ENCODE measurements at regions not wholly inside any gene's neighbourhood (a gene's known extent, or its start where the extent isn't known, plus 50 kb on each side); places are given as distances from the start of the nearest gene placed in this dataset.
"Not testable (repeated sequence)": the region's sequence is repeated elsewhere in the genome, so short reads cannot be mapped to it uniquely, and the experiment has no call there.

GRCh38 chr1:60818969-60819701 lies 263.2 kb upstream of the NFIA start:
- Histone ChIP-seq H3K9me3 (ENCODE audit: control insufficient read depth, insufficient read depth, low read length) (no peaks in the 10 kb centered on the region), H3K36me3 (ENCODE audit: control insufficient read depth, insufficient read depth, low read length) (no peaks in the 10 kb centered on the region), H3K9ac (ENCODE audit: low read depth, low read length) (no peak overlapping the region), H3K4me3 (ENCODE audit: low read depth, low read length) (no peak overlapping the region), H3K27me3 (ENCODE audit: control insufficient read depth, insufficient read depth, low read length) (no peaks in the 10 kb centered on the region), H3K4me1 (ENCODE audit: control insufficient read depth, insufficient read depth, low read length) (no peaks in the 10 kb centered on the region)

GRCh38 chr1:60813071-60813470 lies 269.3 kb upstream of the NFIA start:
- Histone ChIP-seq H3K36me3 (ENCODE audit: control insufficient read depth, insufficient read depth, low read length) (no peaks in the 10 kb centered on the region), H3K4me1 (ENCODE audit: control insufficient read depth, insufficient read depth, low read length) (no peaks in the 10 kb centered on the region), H3K9ac (ENCODE audit: low read depth, low read length) (no peak overlapping the region), H3K4me3 (ENCODE audit: low read depth, low read length) (no peak overlapping the region), H3K27me3 (ENCODE audit: control insufficient read depth, insufficient read depth, low read length) (no peaks in the 10 kb centered on the region), H3K9me3 (ENCODE audit: control insufficient read depth, insufficient read depth, low read length) (no peaks in the 10 kb centered on the region)

GRCh38 chr1:60809204-60809980 lies 273.0 kb upstream of the NFIA start:
- Histone ChIP-seq H3K4me1 (ENCODE audit: control insufficient read depth, insufficient read depth, low read length) (no peaks in the 10 kb centered on the region), H3K36me3 (ENCODE audit: control insufficient read depth, insufficient read depth, low read length) (no peaks in the 10 kb centered on the region)

GRCh38 chr1:60808676-60809075 lies 273.7 kb upstream of the NFIA start:
- Histone ChIP-seq H3K9me3 (ENCODE audit: control insufficient read depth, insufficient read depth, low read length) (no peaks in the 10 kb centered on the region), H3K27me3 (ENCODE audit: control insufficient read depth, insufficient read depth, low read length) (no peaks in the 10 kb centered on the region), H3K9ac (ENCODE audit: low read depth, low read length) (no peak overlapping the region), H3K4me1 (ENCODE audit: control insufficient read depth, insufficient read depth, low read length) (no peaks in the 10 kb centered on the region), H3K36me3 (ENCODE audit: control insufficient read depth, insufficient read depth, low read length) (no peaks in the 10 kb centered on the region), H3K4me3 (ENCODE audit: low read depth, low read length) (no peak overlapping the region)

More at GRCh38 chr1:60809204-60809980, 273.0 kb upstream of the NFIA start:
- H3K4me3 ChIP-seq (ENCODE audit: low read depth, low read length) = no peak overlapping the region
- H3K9me3 ChIP-seq (ENCODE audit: control insufficient read depth, insufficient read depth, low read length) = no peaks in the 10 kb centered on the region
- H3K27me3 ChIP-seq (ENCODE audit: control insufficient read depth, insufficient read depth, low read length) = no peaks in the 10 kb centered on the region
- no peak overlapping the region for H3K9ac ChIP-seq (ENCODE audit: low read depth, low read length)

- no peak overlapping the region for H3K4me3 ChIP-seq (ENCODE audit: low read depth, low read length)
- H3K4me1 ChIP-seq (ENCODE audit: control insufficient read depth, insufficient read depth, low read length) = no peaks in the 10 kb centered on the region
- no peaks in the 10 kb centered on the region for H3K27me3 ChIP-seq (ENCODE audit: control insufficient read depth, insufficient read depth, low read length)
- H3K9ac ChIP-seq (ENCODE audit: low read depth, low read length) = no peak overlapping the region
- H3K36me3 ChIP-seq (ENCODE audit: control insufficient read depth, insufficient read depth, low read length) = no peaks in the 10 kb centered on the region
- no peaks in the 10 kb centered on the region for H3K9me3 ChIP-seq (ENCODE audit: control insufficient read depth, insufficient read depth, low read length)
Observed at GRCh38 chr1:60802884-60803283, 279.5 kb upstream of the NFIA start.

- no peak overlapping the region for H3K4me3 ChIP-seq (ENCODE audit: low read depth, low read length)
- no peaks in the 10 kb centered on the region for H3K4me1 ChIP-seq (ENCODE audit: control insufficient read depth, insufficient read depth, low read length)
- H3K36me3 ChIP-seq (ENCODE audit: control insufficient read depth, insufficient read depth, low read length) = no peaks in the 10 kb centered on the region
- no peaks in the 10 kb centered on the region for H3K27me3 ChIP-seq (ENCODE audit: control insufficient read depth, insufficient read depth, low read length)
- H3K9me3 ChIP-seq (ENCODE audit: control insufficient read depth, insufficient read depth, low read length) = no peaks in the 10 kb centered on the region
- no peak overlapping the region for H3K9ac ChIP-seq (ENCODE audit: low read depth, low read length)
Observed at GRCh38 chr1:60797351-60797750, 285.0 kb upstream of the NFIA start.

- H3K9ac ChIP-seq (ENCODE audit: low read depth, low read length) = no peak overlapping the region
- H3K4me3 ChIP-seq (ENCODE audit: low read depth, low read length) = no peak overlapping the region
- H3K9me3 ChIP-seq (ENCODE audit: control insufficient read depth, insufficient read depth, low read length) = no peaks in the 10 kb centered on the region
- H3K27me3 ChIP-seq (ENCODE audit: control insufficient read depth, insufficient read depth, low read length) = no peaks in the 10 kb centered on the region
- H3K4me1 ChIP-seq (ENCODE audit: control insufficient read depth, insufficient read depth, low read length) = no peaks in the 10 kb centered on the region
- no peaks in the 10 kb centered on the region for H3K36me3 ChIP-seq (ENCODE audit: control insufficient read depth, insufficient read depth, low read length)
Observed at GRCh38 chr1:60791226-60791625, 291.1 kb upstream of the NFIA start.

- H3K9ac ChIP-seq (ENCODE audit: low read depth, low read length); H3K4me1 ChIP-seq (ENCODE audit: control insufficient read depth, insufficient read depth, low read length); H3K9me3 ChIP-seq (ENCODE audit: control insufficient read depth, insufficient read depth, low read length); H3K27me3 ChIP-seq (ENCODE audit: control insufficient read depth, insufficient read depth, low read length); H3K36me3 ChIP-seq (ENCODE audit: control insufficient read depth, insufficient read depth, low read length); H3K4me3 ChIP-seq (ENCODE audit: low read depth, low read length): not testable (repeated sequence)
Observed at GRCh38 chr1:60773099-60773498, 309.3 kb upstream of the NFIA start.

GRCh38 chr1:60769082-60769481 lies 313.3 kb upstream of the NFIA start:
- no peaks in the 10 kb centered on the region for H3K9me3 ChIP-seq (ENCODE audit: control insufficient read depth, insufficient read depth, low read length)
- H3K4me1 ChIP-seq (ENCODE audit: control insufficient read depth, insufficient read depth, low read length) = no peaks in the 10 kb centered on the region
- H3K9ac ChIP-seq (ENCODE audit: low read depth, low read length) = no peak overlapping the region
- H3K4me3 ChIP-seq (ENCODE audit: low read depth, low read length) = no peak overlapping the region
- H3K27me3 ChIP-seq (ENCODE audit: control insufficient read depth, insufficient read depth, low read length) = no peaks in the 10 kb centered on the region
- no peaks in the 10 kb centered on the region for H3K36me3 ChIP-seq (ENCODE audit: control insufficient read depth, insufficient read depth, low read length)

- Histone ChIP-seq H3K4me1 (ENCODE audit: control insufficient read depth, insufficient read depth, low read length) (no peaks in the 10 kb centered on the region), H3K9me3 (ENCODE audit: control insufficient read depth, insufficient read depth, low read length) (no peaks in the 10 kb centered on the region), H3K4me3 (ENCODE audit: low read depth, low read length) (no peak overlapping the region), H3K9ac (ENCODE audit: low read depth, low read length) (no peak overlapping the region), H3K36me3 (ENCODE audit: control insufficient read depth, insufficient read depth, low read length) (no peaks in the 10 kb centered on the region), H3K27me3 (ENCODE audit: control insufficient read depth, insufficient read depth, low read length) (no peaks in the 10 kb centered on the region)
Observed at GRCh38 chr1:60765204-60765603, 317.2 kb upstream of the NFIA start.

GRCh38 chr1:60764489-60764888 lies 317.9 kb upstream of the NFIA start:
- Histone ChIP-seq H3K4me3 (ENCODE audit: low read depth, low read length) (no peak overlapping the region), H3K27me3 (ENCODE audit: control insufficient read depth, insufficient read depth, low read length) (no peaks in the 10 kb centered on the region), H3K9me3 (ENCODE audit: control insufficient read depth, insufficient read depth, low read length) (no peaks in the 10 kb centered on the region), H3K9ac (ENCODE audit: low read depth, low read length) (no peak overlapping the region), H3K36me3 (ENCODE audit: control insufficient read depth, insufficient read depth, low read length) (no peaks in the 10 kb centered on the region), H3K4me1 (ENCODE audit: control insufficient read depth, insufficient read depth, low read length) (no peaks in the 10 kb centered on the region)

GRCh38 chr1:60763741-60764140 lies 318.6 kb upstream of the NFIA start:
- Histone ChIP-seq H3K4me3 (ENCODE audit: low read depth, low read length) (no peak overlapping the region), H3K27me3 (ENCODE audit: control insufficient read depth, insufficient read depth, low read length) (no peaks in the 10 kb centered on the region), H3K9ac (ENCODE audit: low read depth, low read length) (no peak overlapping the region), H3K36me3 (ENCODE audit: control insufficient read depth, insufficient read depth, low read length) (no peaks in the 10 kb centered on the region), H3K9me3 (ENCODE audit: control insufficient read depth, insufficient read depth, low read length) (no peaks in the 10 kb centered on the region), H3K4me1 (ENCODE audit: control insufficient read depth, insufficient read depth, low read length) (no peaks in the 10 kb centered on the region)
